Activated CD8-positive, alpha-beta memory T cell treated with anti-CD3 and anti-CD28 coated beads, Interleukin-2, amount 10 ng/mL, durations not matched to agents 7 days and 5 days (primary cell): ENCODE measurements at regions not wholly inside any gene's neighbourhood (a gene's known extent, or its start where the extent isn't known, plus 50 kb on each side); places are given as distances from the start of the nearest gene placed in this dataset.

ENCODE experiments used
- ATAC-seq: fragments of 150-1000 bp; cut with Tn5 transposase; one replicate; pipeline ENCODE4 v1.10.0; 2021; ENCODE audit warnings: moderate library complexity
- CTCF ChIA-PET: fragments of 350-600 bp; sonication (Branson Sonifier 250); formaldehyde crosslinking; loops from one replicate; lab custom pipeline; 2021; ENCODE audit warnings: antibody characterized with exemption; lab: Charles Lee
- DNase-seq: peaks from one replicate; pipeline ENCODE4 v3.0.0-alpha.2; 2020
- H3K27ac Mint-ChIP-seq: one replicate; pipeline ENCODE4 v1.8.0; 2021; ENCODE audit warnings: mild to moderate bottlenecking, mixed read lengths
- H3K27me3 Mint-ChIP-seq: one replicate; pipeline ENCODE4 v1.8.0; 2021; ENCODE audit warnings: mixed read lengths
- H3K36me3 Mint-ChIP-seq: one replicate; pipeline ENCODE4 v1.8.0; 2021; ENCODE audit warnings: mild to moderate bottlenecking, mixed read lengths
- H3K4me1 Mint-ChIP-seq: one replicate; pipeline ENCODE4 v1.8.0; 2021; ENCODE audit warnings: mixed read lengths
- H3K4me3 Mint-ChIP-seq: one replicate; pipeline ENCODE4 v1.8.0; 2021; ENCODE audit warnings: mild to moderate bottlenecking, moderate library complexity, mixed read lengths
- H3K9me3 Mint-ChIP-seq: one replicate; pipeline ENCODE4 v1.8.0; 2022; ENCODE audit warnings: low read depth, mixed read lengths

- Mint-ChIP-seq H3K36me3 (no peaks in the 10 kb centered on the region), H3K4me3 (no peak overlapping the region), H3K27me3 (no peaks in the 10 kb centered on the region), H3K9me3 (peaks cover 5% of the 10 kb centered on the region), H3K4me1 (peaks cover 2% of the 10 kb centered on the region), H3K27ac (no peak overlapping the region)
- CTCF ChIA-PET = no interaction called here
- ATAC-seq (no peak), DNase-seq (no peak)
Measured at GRCh38 chr22:48850658-48851287, 976.9 kb downstream of the BRD1 start.

GRCh38 chr22:48849963-48850657 is 977.6 kb downstream of the BRD1 start:
- no peaks in the 10 kb centered on the region for H3K27me3 Mint-ChIP-seq
- H3K4me1 Mint-ChIP-seq = peaks cover 2% of the 10 kb centered on the region
- H3K36me3 Mint-ChIP-seq = no peaks in the 10 kb centered on the region
- peaks cover 3% of the 10 kb centered on the region for H3K9me3 Mint-ChIP-seq
- no peak overlapping the region for H3K27ac Mint-ChIP-seq
- no peak for DNase-seq
- ATAC-seq = no peak
- CTCF ChIA-PET = no interaction called here
- no peak overlapping the region for H3K4me3 Mint-ChIP-seq

GRCh38 chr22:48849219-48849912 is 978.3 kb downstream of the BRD1 start:
- H3K4me3 Mint-ChIP-seq = no peak overlapping the region
- H3K27ac Mint-ChIP-seq = no peak overlapping the region
- no peak for DNase-seq
- no peaks in the 10 kb centered on the region for H3K36me3 Mint-ChIP-seq
- no peak for ATAC-seq
- peaks cover under 1% of the 10 kb centered on the region for H3K4me1 Mint-ChIP-seq
- H3K9me3 Mint-ChIP-seq = no peaks in the 10 kb centered on the region
- H3K27me3 Mint-ChIP-seq = no peaks in the 10 kb centered on the region
- CTCF ChIA-PET = no interaction called here

- no peak for DNase-seq
- Mint-ChIP-seq H3K27me3 (no peaks in the 10 kb centered on the region), H3K27ac (no peak overlapping the region), H3K4me3 (no peak overlapping the region), H3K36me3 (no peaks in the 10 kb centered on the region), H3K4me1 (no peaks in the 10 kb centered on the region), H3K9me3 (no peaks in the 10 kb centered on the region)
- ATAC-seq = no peak
- CTCF ChIA-PET = no interaction called here
Measured at GRCh38 chr22:48846200-48846599, 981.5 kb downstream of the BRD1 start.

GRCh38 chr22:48845356-48845936 is 982.2 kb downstream of the BRD1 start:
- Mint-ChIP-seq H3K4me1 (no peaks in the 10 kb centered on the region), H3K9me3 (no peaks in the 10 kb centered on the region), H3K27ac (no peak overlapping the region), H3K27me3 (no peaks in the 10 kb centered on the region), H3K36me3 (no peaks in the 10 kb centered on the region), H3K4me3 (no peak overlapping the region)
- CTCF ChIA-PET = no interaction called here
- DNase-seq (no peak), ATAC-seq (no peak)

GRCh38 chr22:48844056-48844675 is 983.5 kb downstream of the BRD1 start:
- no peak overlapping the region for H3K27ac Mint-ChIP-seq
- H3K27me3 Mint-ChIP-seq = no peaks in the 10 kb centered on the region
- no peaks in the 10 kb centered on the region for H3K9me3 Mint-ChIP-seq
- no peak for DNase-seq
- no peaks in the 10 kb centered on the region for H3K36me3 Mint-ChIP-seq
- CTCF ChIA-PET = no interaction called here
- H3K4me3 Mint-ChIP-seq = no peak overlapping the region
- no peaks in the 10 kb centered on the region for H3K4me1 Mint-ChIP-seq
- ATAC-seq = no peak

GRCh38 chr22:48843640-48844039 is 984.0 kb downstream of the BRD1 start:
- Mint-ChIP-seq H3K9me3 (no peaks in the 10 kb centered on the region), H3K27me3 (no peaks in the 10 kb centered on the region), H3K27ac (no peak overlapping the region), H3K4me3 (no peak overlapping the region), H3K36me3 (no peaks in the 10 kb centered on the region), H3K4me1 (no peaks in the 10 kb centered on the region)
- CTCF ChIA-PET = no interaction called here
- DNase-seq = no peak
- no peak for ATAC-seq

- DNase-seq = no peak
- no peaks in the 10 kb centered on the region for H3K27me3 Mint-ChIP-seq
- H3K9me3 Mint-ChIP-seq = no peaks in the 10 kb centered on the region
- CTCF ChIA-PET = no interaction called here
- H3K4me3 Mint-ChIP-seq = no peak overlapping the region
- no peak overlapping the region for H3K27ac Mint-ChIP-seq
- ATAC-seq = no peak
- H3K4me1 Mint-ChIP-seq = no peaks in the 10 kb centered on the region
- no peaks in the 10 kb centered on the region for H3K36me3 Mint-ChIP-seq
Measured at GRCh38 chr22:48842976-48843375, 984.7 kb downstream of the BRD1 start.

GRCh38 chr22:48842583-48842945 is 985.1 kb downstream of the BRD1 start:
- ATAC-seq = no peak

GRCh38 chr22:48841881-48842582 is 985.6 kb downstream of the BRD1 start:
- Mint-ChIP-seq H3K27me3 (no peaks in the 10 kb centered on the region), H3K9me3 (peaks cover 7% of the 10 kb centered on the region), H3K36me3 (no peaks in the 10 kb centered on the region), H3K4me3 (no peak overlapping the region), H3K27ac (no peak overlapping the region), H3K4me1 (no peaks in the 10 kb centered on the region)
- DNase-seq = no peak
- ATAC-seq = no peak
- CTCF ChIA-PET = no interaction called here

More at GRCh38 chr22:48842583-48842945, 985.1 kb downstream of the BRD1 start:
- H3K9me3 Mint-ChIP-seq = peaks cover 3% of the 10 kb centered on the region
- no peaks in the 10 kb centered on the region for H3K4me1 Mint-ChIP-seq
- H3K4me3 Mint-ChIP-seq = no peak overlapping the region
- CTCF ChIA-PET = no interaction called here
- no peaks in the 10 kb centered on the region for H3K36me3 Mint-ChIP-seq
- H3K27me3 Mint-ChIP-seq = no peaks in the 10 kb centered on the region
- DNase-seq = no peak
- no peak overlapping the region for H3K27ac Mint-ChIP-seq

GRCh38 chr22:48840112-48840949 is 987.3 kb downstream of the BRD1 start:
- H3K36me3 Mint-ChIP-seq = no peaks in the 10 kb centered on the region
- H3K4me3 Mint-ChIP-seq = no peak overlapping the region
- no peak for DNase-seq
- no peaks in the 10 kb centered on the region for H3K27me3 Mint-ChIP-seq
- H3K27ac Mint-ChIP-seq = no peak overlapping the region
- H3K9me3 Mint-ChIP-seq = peaks cover 10% of the 10 kb centered on the region
- ATAC-seq = no peak
- CTCF ChIA-PET = no interaction called here
- no peaks in the 10 kb centered on the region for H3K4me1 Mint-ChIP-seq

GRCh38 chr22:48838846-48839730 is 988.6 kb downstream of the BRD1 start:
- H3K4me1 Mint-ChIP-seq = peaks cover 2% of the 10 kb centered on the region
- no peak overlapping the region for H3K27ac Mint-ChIP-seq
- CTCF ChIA-PET = no interaction called here
- H3K36me3 Mint-ChIP-seq = no peaks in the 10 kb centered on the region
- H3K9me3 Mint-ChIP-seq = peaks cover 10% of the 10 kb centered on the region
- ATAC-seq (no peak), DNase-seq (no peak)
- no peak overlapping the region for H3K4me3 Mint-ChIP-seq
- H3K27me3 Mint-ChIP-seq = no peaks in the 10 kb centered on the region
